GM23338 (cell line): ENCODE measurements at regions not wholly inside any gene's neighbourhood (a gene's known extent, or its start where the extent isn't known, plus 50 kb on each side); places are given as distances from the start of the nearest gene placed in this dataset.

ENCODE experiments used
- ATAC-seq: fragments of 200-7000 bp; cut with Tn5 transposase; 3 replicates; pipeline ENCODE4 v1.9.1; 2020
- DNase-seq: peaks from one replicate; pipeline ENCODE4 v3.0.0-alpha.2; 2015; ENCODE audit warnings: low spot score
- H2AFZ ChIP-seq: fragments of 200-600 bp; sonication (generic); 2 replicates; pipeline ENCODE4 v1.8.0; 2016; ENCODE audit warnings: antibody characterized with exemption, mild to moderate bottlenecking, moderate library complexity
- H3F3A ChIP-seq: fragments of 200-600 bp; sonication (generic); replicated peaks from 2 replicates; pipeline ENCODE4 v1.8.0; 2017; ENCODE audit warnings: antibody characterized with exemption, mixed run types, low read depth
- H3K27ac ChIP-seq: fragments of 200-600 bp; sonication (generic); 2 replicates; pipeline ENCODE4 v1.6.1; 2016; ENCODE audit warnings: low read depth
- H3K27me3 ChIP-seq: fragments of 200-600 bp; sonication (generic); 2 replicates; pipeline ENCODE4 v1.8.0; 2016; ENCODE audit warnings: mild to moderate bottlenecking, mixed run types, moderate library complexity; ENCODE audit not compliant: insufficient read depth
- H3K36me3 ChIP-seq: fragments of 200-600 bp; sonication (generic); 2 replicates; pipeline ENCODE4 v1.8.0; 2016; ENCODE audit warnings: mild to moderate bottlenecking; ENCODE audit not compliant: insufficient read depth
- H3K4me1 ChIP-seq: fragments of 200-600 bp; sonication (generic); 2 replicates; pipeline ENCODE4 v1.8.0; 2016; ENCODE audit warnings: mild to moderate bottlenecking, moderate library complexity; ENCODE audit not compliant: insufficient read depth
- H3K4me2 ChIP-seq: fragments of 200-600 bp; sonication (generic); 2 replicates; pipeline ENCODE4 v1.7.1; 2017; ENCODE audit warnings: mixed run types
- H3K4me3 ChIP-seq: fragments of 200-600 bp; sonication (generic); 2 replicates; pipeline ENCODE4 v1.6.1; 2016; ENCODE audit warnings: mixed run types
- H3K79me2 ChIP-seq: fragments of 200-600 bp; sonication (generic); replicated peaks from 2 replicates; pipeline ENCODE4 v1.8.0; 2017; ENCODE audit warnings: mild to moderate bottlenecking; ENCODE audit not compliant: insufficient read depth
- H3K9me2 ChIP-seq: fragments of 200-600 bp; sonication (generic); 2 replicates; pipeline ENCODE4 v1.8.0; 2017; ENCODE audit not compliant: insufficient read depth
- H4K20me1 ChIP-seq: fragments of 200-600 bp; sonication (generic); replicated peaks from 2 replicates; pipeline ENCODE4 v1.8.0; 2017; ENCODE audit warnings: mild to moderate bottlenecking; ENCODE audit not compliant: insufficient read depth
- H3K27ac Mint-ChIP-seq: 2 replicates; pipeline ENCODE4 v1.8.0; 2020; ENCODE audit warnings: inconsistent platforms, mild to moderate bottlenecking, moderate library complexity, mixed read lengths
- H3K27me3 Mint-ChIP-seq: 3 replicates; pipeline ENCODE4 v1.8.0; 2022; ENCODE audit warnings: low read depth, mild to moderate bottlenecking, moderate library complexity, mixed read lengths, inconsistent platforms; ENCODE audit not compliant: insufficient read depth, poor library complexity
- H3K36me3 Mint-ChIP-seq: 3 replicates; pipeline ENCODE4 v1.8.0; 2021; ENCODE audit warnings: low read depth, mild to moderate bottlenecking, inconsistent platforms, moderate library complexity, mixed read lengths
- H3K4me1 Mint-ChIP-seq: 3 replicates; pipeline ENCODE4 v1.8.0; 2020; ENCODE audit warnings: mild to moderate bottlenecking, inconsistent platforms, mixed read lengths
- H3K4me3 Mint-ChIP-seq: 3 replicates; pipeline ENCODE4 v1.8.0; 2021; ENCODE audit warnings: moderate library complexity, mild to moderate bottlenecking, inconsistent platforms, mixed read lengths
- H3K9me3 Mint-ChIP-seq: 3 replicates; pipeline ENCODE4 v1.8.0; 2020; ENCODE audit warnings: moderate library complexity, mild to moderate bottlenecking, inconsistent platforms, mixed read lengths
- CREB1 ChIP-seq: fragments of 250-450 bp; sonication (Bioruptor Pico); IDR thresholded peaks from 2 replicates; pipeline ENCODE4 v1.5.0; 2020; ENCODE audit warnings: low read depth, mild to moderate bottlenecking, moderate library complexity
- CTCF ChIP-seq, 2 experiments: fragments of 200-600 bp in 1 of 2; sonication (generic) in 1 of 2; conservative IDR thresholded peaks; 2 replicates each; pipeline versions ENCODE4 v1.5.1 to v1.6.1; 2016 to 2017; ENCODE audit warnings: antibody characterized with exemption in 2 of 2, low read depth in 2 of 2, mild to moderate bottlenecking in 2 of 2, moderate library complexity in 1 of 2
- ETS1 ChIP-seq: IDR thresholded peaks from 2 replicates; pipeline ENCODE4 v1.6.1; 2016; ENCODE audit warnings: antibody characterized with exemption
- EZH2 ChIP-seq: fragments of 200-600 bp; sonication (generic); IDR thresholded peaks from one replicate; pipeline ENCODE4 v1.8.0; 2017; ENCODE audit warnings: antibody characterized with exemption, mild to moderate bottlenecking, low read depth; ENCODE audit not compliant: unreplicated experiment
- EZH2phosphoT487 ChIP-seq: fragments of 200-600 bp; sonication (generic); IDR thresholded peaks from one replicate; pipeline ENCODE4 v1.8.1; 2018; ENCODE audit warnings: antibody characterized with exemption; ENCODE audit not compliant: unreplicated experiment
- JUNB ChIP-seq: IDR thresholded peaks from one replicate; pipeline ENCODE4 v1.6.1; 2016; ENCODE audit warnings: antibody characterized with exemption; ENCODE audit not compliant: unreplicated experiment
- NANOG ChIP-seq: IDR thresholded peaks from 2 replicates; pipeline ENCODE4 v1.6.1; 2016; ENCODE audit warnings: antibody characterized with exemption, borderline replicate concordance
- POLR2AphosphoS5 ChIP-seq: IDR thresholded peaks from 2 replicates; pipeline ENCODE4 v1.6.1; 2016; ENCODE audit warnings: antibody characterized with exemption, low read depth
- REST ChIP-seq: IDR thresholded peaks from one replicate; pipeline ENCODE4 v1.6.1; 2018; ENCODE audit warnings: antibody characterized with exemption; ENCODE audit not compliant: unreplicated experiment
- STAT1 ChIP-seq: IDR thresholded peaks from one replicate; pipeline ENCODE4 v1.6.1; 2016; ENCODE audit warnings: antibody characterized with exemption; ENCODE audit not compliant: unreplicated experiment
- ZNF114 ChIP-seq: fragments of 250-450 bp; sonication (Bioruptor Pico); IDR thresholded peaks from 2 replicates; pipeline ENCODE4 v1.5.0; 2020; ENCODE audit warnings: mild to moderate bottlenecking, moderate library complexity
- ZNF331 ChIP-seq: fragments of 250-450 bp; sonication (Bioruptor Pico); IDR thresholded peaks from 2 replicates; pipeline ENCODE4 v1.5.0; 2020; ENCODE audit warnings: low read depth, mild to moderate bottlenecking, moderate library complexity
- ZNF462 ChIP-seq: fragments of 250-450 bp; sonication (Bioruptor Pico); IDR thresholded peaks from 2 replicates; pipeline ENCODE4 v1.5.0; 2020; ENCODE audit warnings: mild to moderate bottlenecking, moderate library complexity

DNA sequence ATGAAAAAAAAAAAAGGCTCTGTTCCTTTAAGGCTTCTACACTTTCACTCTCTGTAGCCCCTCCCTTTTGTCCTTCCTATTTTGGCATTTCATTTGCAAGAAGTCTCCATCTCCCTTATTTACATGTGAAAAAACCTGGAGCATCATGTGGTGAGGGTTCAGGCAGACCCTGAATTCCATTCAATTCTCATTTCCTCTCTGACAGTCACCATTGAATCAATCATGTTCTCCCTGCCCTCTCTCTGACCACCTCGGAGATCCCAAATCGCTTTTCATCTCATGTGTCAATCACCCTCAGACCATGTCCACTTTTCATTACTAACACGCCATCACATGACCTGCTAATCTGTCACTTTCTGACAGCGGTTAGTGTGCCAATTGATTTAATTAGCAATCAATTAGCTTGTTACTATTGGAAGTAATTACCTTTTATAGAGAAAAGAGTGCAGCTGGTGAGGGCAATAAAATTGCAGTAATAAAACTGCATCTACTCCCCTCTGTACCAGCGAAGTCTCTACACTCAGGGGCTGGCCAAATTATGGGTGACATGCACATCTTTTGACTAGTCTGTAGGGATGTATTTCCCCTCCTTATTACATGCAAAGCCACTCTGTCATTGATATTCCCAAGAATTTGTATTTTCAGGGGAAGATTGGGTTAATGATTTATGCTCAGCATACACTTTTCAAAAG is 317.4 kb downstream of the EN1 start:
- peaks cover 11% of the 10 kb centered on the region for H3K36me3 Mint-ChIP-seq
- peak overlapping the region; percentile 8; the same call in 1 of the 2 replicates for H3K4me2 ChIP-seq
- H3K9me2 ChIP-seq, result peaks cover 13% of the 10 kb centered on the region
- no peak overlapping the region for H3K27ac ChIP-seq
- H2AFZ ChIP-seq, result no peak overlapping the region
- DNase-seq (peak; percentile 90), ATAC-seq (peak; percentile 95)
- peaks cover 30% of the 10 kb centered on the region for H3K4me1 Mint-ChIP-seq
- H3K4me3 ChIP-seq, result no peak overlapping the region
- H3K27me3 ChIP-seq, result no peaks in the 10 kb centered on the region
- H3K79me2 ChIP-seq, result no peaks in the 10 kb centered on the region
- peaks cover 28% of the 10 kb centered on the region for H3K4me1 ChIP-seq
- TF ChIP-seq CREB1 (CRISPR knock-in tag), result no peak
- TF ChIP-seq REST, result no peak
- TF ChIP-seq ETS1, result peak; percentile 56
- no peak for TF ChIP-seq EZH2
- TF ChIP-seq STAT1, result no peak
- no peak for TF ChIP-seq ZNF331 (CRISPR knock-in tag)
- peak; percentile 58; the same call in 1 of the 2 replicates for TF ChIP-seq ZNF462 (CRISPR knock-in tag)
- TF ChIP-seq EZH2phosphoT487, result no peak
- TF ChIP-seq ZNF114 (CRISPR knock-in tag), result no peak
- peak; percentile 37; the same call in 1 of the 2 replicates for TF ChIP-seq POLR2AphosphoS5
- no peak for TF ChIP-seq JUNB
- no peak for TF ChIP-seq CTCF (conservative IDR thresholded peaks at IDR 0.05; ENCODE audit: low read depth in 2 of 2)
- TF ChIP-seq NANOG, result peak; percentile 68; the same call in 1 of the 2 replicates
- peak overlapping the region; percentile 38 for H3K4me3 Mint-ChIP-seq
- no peaks in the 10 kb centered on the region for H3K36me3 ChIP-seq
- peaks cover 3% of the 10 kb centered on the region; the same call in 1 of the 3 replicates for H3K9me3 Mint-ChIP-seq
- H3K27me3 Mint-ChIP-seq, result peaks cover 6% of the 10 kb centered on the region
- peak overlapping the region; percentile 2; the same call in 1 of the 2 replicates for H3K27ac Mint-ChIP-seq
- H3F3A ChIP-seq, result no peaks in the 10 kb centered on the region
- H4K20me1 ChIP-seq, result no peaks in the 10 kb centered on the region
